ENCODE measurements at regions not wholly inside any gene's neighbourhood (a gene's known extent, or its start where the extent isn't known, plus 50 kb on each side); places are given as distances from the start of the nearest gene placed in this dataset.

DNA sequence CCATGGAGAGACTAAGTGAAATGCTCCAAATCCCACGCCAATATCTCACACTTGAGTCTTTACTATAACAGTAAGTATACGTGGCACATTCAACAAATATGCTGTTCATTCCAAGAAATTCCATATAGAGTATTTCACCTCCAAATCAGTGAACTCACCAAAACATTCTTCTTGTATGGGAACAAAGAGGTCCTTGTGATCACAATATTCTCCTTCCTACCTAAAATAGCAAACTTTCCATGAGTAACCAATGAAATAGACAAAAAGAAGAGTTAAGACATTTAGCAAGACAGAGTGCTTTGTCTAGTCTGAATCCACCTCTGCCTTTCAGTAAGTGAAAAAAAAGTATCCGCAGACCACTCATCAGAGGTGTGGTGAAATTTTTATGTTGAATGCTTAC lies 77.3 kb upstream of the NXPH1 start:
- FAIRE-seq (no peak), DNase-seq (ENCODE audit: low read depth) (no peak)
- H3K36me3 ChIP-seq (ENCODE audit: control insufficient read depth, insufficient read depth, low read length), result no peaks in the 10 kb centered on the region
- H3K4me3 ChIP-seq (ENCODE audit: low read depth, low read length), result no peak overlapping the region
- H3K27me3 ChIP-seq (ENCODE audit: control insufficient read depth, insufficient read depth, low read length), result no peaks in the 10 kb centered on the region
- TF ChIP-seq CTCF (IDR thresholded peaks at IDR 0.05; ENCODE audit: insufficient read depth, low read length, severe bottlenecking), result no peak

DNA sequence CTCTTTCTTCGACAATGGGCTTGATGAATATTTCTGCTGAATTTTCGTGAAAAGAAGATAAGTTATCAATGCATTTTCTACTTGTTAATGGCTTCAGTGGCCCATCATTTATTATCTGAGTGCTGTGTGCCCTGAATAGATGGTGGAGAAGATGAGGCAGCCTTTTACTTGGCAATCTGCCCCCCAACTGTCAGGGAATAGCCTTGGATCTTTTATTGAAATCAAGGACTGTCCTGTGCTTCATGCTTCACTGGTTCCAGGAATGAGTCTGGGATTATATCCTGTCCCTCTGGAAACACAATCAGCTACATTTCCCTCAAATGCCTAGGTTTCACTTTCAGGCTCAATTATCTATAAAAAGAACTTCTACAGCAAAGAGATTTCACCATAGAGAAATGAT lies 75.9 kb upstream of the NXPH1 start:
- DNase-seq (ENCODE audit: low read depth), result no peak
- no peaks in the 10 kb centered on the region for H3K27me3 ChIP-seq (ENCODE audit: control insufficient read depth, insufficient read depth, low read length)
- no peaks in the 10 kb centered on the region for H3K36me3 ChIP-seq (ENCODE audit: control insufficient read depth, insufficient read depth, low read length)
- no peak for FAIRE-seq
- no peak overlapping the region for H3K4me3 ChIP-seq (ENCODE audit: low read depth, low read length)
- TF ChIP-seq CTCF (IDR thresholded peaks at IDR 0.05; ENCODE audit: insufficient read depth, low read length, severe bottlenecking), result no peak

- DNase-seq (ENCODE audit: low read depth) (no peak), FAIRE-seq (no peak)
- Histone ChIP-seq H3K27me3 (ENCODE audit: control insufficient read depth, insufficient read depth, low read length) (no peaks in the 10 kb centered on the region), H3K4me3 (ENCODE audit: low read depth, low read length) (no peak overlapping the region), H3K36me3 (ENCODE audit: control insufficient read depth, insufficient read depth, low read length) (no peaks in the 10 kb centered on the region)
- no peak for TF ChIP-seq CTCF (IDR thresholded peaks at IDR 0.05; ENCODE audit: insufficient read depth, low read length, severe bottlenecking)
These were observed 72.8 kb upstream of the NXPH1 start for GRCh38 chr7:8360564-8361153.

GRCh38 chr7:8362723-8363369 lies 70.6 kb upstream of the NXPH1 start:
- FAIRE-seq, result no peak
- no peaks in the 10 kb centered on the region for H3K27me3 ChIP-seq (ENCODE audit: control insufficient read depth, insufficient read depth, low read length)
- DNase-seq (ENCODE audit: low read depth), result no peak
- no peak overlapping the region for H3K4me3 ChIP-seq (ENCODE audit: low read depth, low read length)
- TF ChIP-seq CTCF (IDR thresholded peaks at IDR 0.05; ENCODE audit: insufficient read depth, low read length, severe bottlenecking), result no peak
- H3K36me3 ChIP-seq (ENCODE audit: control insufficient read depth, insufficient read depth, low read length), result no peaks in the 10 kb centered on the region

GRCh38 chr7:8363407-8364015 lies 69.9 kb upstream of the NXPH1 start:
- DNase-seq (ENCODE audit: low read depth), result peak; percentile 65

More at GRCh38 chr7:8363407-8364015, 69.9 kb upstream of the NXPH1 start:
- no peak for TF ChIP-seq CTCF (IDR thresholded peaks at IDR 0.05; ENCODE audit: insufficient read depth, low read length, severe bottlenecking)
- no peak overlapping the region for H3K4me3 ChIP-seq (ENCODE audit: low read depth, low read length)
- H3K27me3 ChIP-seq (ENCODE audit: control insufficient read depth, insufficient read depth, low read length), result no peaks in the 10 kb centered on the region
- H3K36me3 ChIP-seq (ENCODE audit: control insufficient read depth, insufficient read depth, low read length), result no peaks in the 10 kb centered on the region
- no peak for FAIRE-seq
